Esophagus squamous epithelium (tissue), 5 donors: ENCODE measurements at regions not wholly inside any gene's neighbourhood (a gene's known extent, or its start where the extent isn't known, plus 50 kb on each side); places are given as distances from the start of the nearest gene placed in this dataset.
"Not testable (repeated sequence)": the region's sequence is repeated elsewhere in the genome, so short reads cannot be mapped to it uniquely, and the experiment has no call there.

ENCODE experiments used
- DNase-seq: peaks from one replicate; lab custom pipeline; 2025; lab: John Stamatoyannopoulos, UW
- H3K27ac ChIP-seq, 4 donors: fragments of 200-600 bp; sonication (generic); one replicate each; pipeline ENCODE4 v1.5.1; 2016 to 2019; ENCODE audit warnings: mild to moderate bottlenecking in 1 of 4
- H3K27me3 ChIP-seq, 4 donors: fragments of 200-600 bp; sonication (generic); 1 replicate in 3 of 4; 2 replicates in 1 of 4; pipeline versions ENCODE4 v1.5.1 to v1.6.0; 2017 to 2021; ENCODE audit warnings: antibody characterized with exemption in 1 of 4
- H3K36me3 ChIP-seq, 3 donors: fragments of 200-600 bp; sonication (generic); one replicate each; pipeline ENCODE4 v1.5.1; 2016 to 2019
- H3K4me1 ChIP-seq, 3 donors: fragments of 200-600 bp; sonication (generic); one replicate each; pipeline ENCODE4 v1.5.1; 2017 to 2019
- H3K4me3 ChIP-seq, 4 donors: fragments of 200-600 bp; sonication (generic); 1 replicate in 3 of 4; 2 replicates in 1 of 4; pipeline ENCODE4 v1.5.1; 2016 to 2019; ENCODE audit warnings: mild to moderate bottlenecking in 2 of 4, moderate library complexity in 1 of 4
- H3K9me3 ChIP-seq, 3 donors: fragments of 200-600 bp; sonication (generic); one replicate each; pipeline ENCODE4 v1.5.1; 2016 to 2019
- CTCF ChIP-seq, 6 experiments: fragments of 450-650 bp in 4 of 6; fragments of 200-600 bp in 2 of 6; sonication (generic) in 2 of 6; IDR thresholded peaks; one replicate each; pipeline ENCODE4 v1.5.1; 2016 to 2019; ENCODE audit warnings: antibody characterized with exemption in 6 of 6, mild to moderate bottlenecking in 4 of 6, moderate library complexity in 4 of 6
- POLR2A ChIP-seq, 4 donors: fragments of 450-650 bp; IDR thresholded peaks; one replicate each; pipeline ENCODE4 v1.6.1; 2017; ENCODE audit warnings: antibody characterized with exemption in 4 of 4, mild to moderate bottlenecking in 4 of 4, moderate library complexity in 3 of 4
- WGBS, 2 donors: methylation state at CpG; one replicate each; pipeline ENCODE4 v1.1.5; 2018; 5-methylcytosine and 5-hydroxymethylcytosine counted together
- intact Hi-C: fragments of 100-400 bp; cut with DNase I; formaldehyde crosslinking; loops from one replicate; pipeline ENCODE4 v1.15.0; 2022
- donor health status: DM: yes; HTN: yes; CAD: no.

DNA sequence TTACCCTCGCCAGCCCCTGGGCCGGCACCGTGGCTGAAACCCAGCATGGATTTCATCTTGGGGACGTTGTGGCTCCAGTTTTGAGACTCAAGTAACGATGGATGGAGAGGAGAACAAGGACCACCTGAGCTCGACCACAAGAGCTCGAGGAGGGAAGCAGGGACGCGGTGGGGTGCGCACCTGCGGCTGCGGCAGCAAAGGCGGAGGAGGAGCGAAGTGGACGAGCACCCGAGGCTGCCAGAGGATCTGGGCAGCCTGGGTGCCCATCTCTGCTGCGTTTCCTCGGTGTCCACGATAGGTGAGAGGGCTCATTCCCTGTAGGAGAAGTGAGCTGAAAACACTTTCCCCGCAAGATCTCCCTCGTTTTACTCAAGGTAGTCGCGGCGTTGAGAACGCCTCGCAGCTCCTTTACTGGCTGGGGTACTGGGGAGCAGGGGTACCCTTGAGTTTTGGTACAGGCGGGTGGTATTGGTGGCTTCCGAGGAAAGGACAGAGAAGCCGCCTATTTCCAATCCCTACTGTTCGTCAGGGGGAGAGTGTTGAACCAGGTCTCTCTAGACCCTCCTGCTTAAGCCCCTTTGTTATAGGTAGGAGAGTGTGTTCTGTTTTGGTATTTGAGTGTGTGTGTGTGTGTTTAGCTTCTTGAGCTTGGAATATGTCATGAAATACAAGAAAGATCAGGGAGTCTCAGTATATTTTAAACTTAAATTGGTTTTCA lies 137.7 kb downstream of the TRIM27 start:
- Histone ChIP-seq H3K27ac (no peak overlapping the region), H3K4me1 (peaks cover 0 to 23% (median 0%) of the 10 kb centered on the region in 3 donors), H3K36me3 (no peaks in the 10 kb centered on the region), H3K27me3 (peaks cover 6 to 100% (median 56%) of the 10 kb centered on the region in 4 donors), H3K4me3 (no peak overlapping the region), H3K9me3 (peaks cover 0 to 4% (median 0%) of the 10 kb centered on the region in 3 donors)
- intact Hi-C loops, result no loop called here
- 1 to 10% methylated on average over 18 to 30 of the region's 30 CpGs for WGBS, 2 donors
- no peak for DNase-seq
- TF ChIP-seq POLR2A (IDR thresholded peaks at IDR 0.05) (no peak), CTCF (IDR thresholded peaks at IDR 0.05) (no peak)

DNA sequence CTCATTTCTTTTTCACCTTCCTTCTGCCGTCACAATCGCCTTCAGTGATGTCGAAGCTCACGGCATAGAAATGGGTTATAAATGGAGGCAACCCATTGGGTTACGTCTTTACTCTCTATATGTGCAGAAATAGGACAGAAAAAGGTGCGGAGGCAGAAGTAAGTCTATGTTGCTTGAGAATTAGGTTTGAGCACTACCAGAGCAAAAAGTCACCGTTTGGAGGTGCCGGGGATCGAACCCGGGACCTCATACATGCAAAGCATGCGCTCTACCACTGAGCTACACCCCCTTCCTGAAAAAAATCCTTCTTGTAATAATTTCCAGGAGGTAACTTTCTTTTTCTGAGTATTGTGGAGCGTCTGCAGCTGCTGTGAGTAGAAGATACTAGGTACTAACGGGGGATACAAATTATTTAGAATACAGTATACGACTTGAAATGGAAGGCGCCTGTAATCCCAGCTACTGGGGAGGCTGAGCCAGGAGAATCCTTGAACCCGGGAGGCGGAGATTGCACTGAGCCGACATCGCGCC lies 134.2 kb downstream of the TRIM27 start:
- H3K4me3 ChIP-seq, result peak overlapping the region in 2 of 4 donors; percentile 16 to 46
- no peak overlapping the region for H3K27ac ChIP-seq
- TF ChIP-seq CTCF (IDR thresholded peaks at IDR 0.05), result no peak
- no peak for TF ChIP-seq POLR2A (IDR thresholded peaks at IDR 0.05)
- peaks cover 0 to 23% (median 0%) of the 10 kb centered on the region in 3 donors for H3K4me1 ChIP-seq
- H3K27me3 ChIP-seq, result peaks cover 0 to 100% (median 50%) of the 10 kb centered on the region in 4 donors
- intact Hi-C loops, result no loop called here
- H3K36me3 ChIP-seq, result no peaks in the 10 kb centered on the region
- DNase-seq, result no peak
- H3K9me3 ChIP-seq, result peaks cover 0 to 6% (median 4%) of the 10 kb centered on the region in 3 donors
- 9 to 14% methylated on average over 16 to 20 of the region's 20 CpGs for WGBS, 2 donors

DNA sequence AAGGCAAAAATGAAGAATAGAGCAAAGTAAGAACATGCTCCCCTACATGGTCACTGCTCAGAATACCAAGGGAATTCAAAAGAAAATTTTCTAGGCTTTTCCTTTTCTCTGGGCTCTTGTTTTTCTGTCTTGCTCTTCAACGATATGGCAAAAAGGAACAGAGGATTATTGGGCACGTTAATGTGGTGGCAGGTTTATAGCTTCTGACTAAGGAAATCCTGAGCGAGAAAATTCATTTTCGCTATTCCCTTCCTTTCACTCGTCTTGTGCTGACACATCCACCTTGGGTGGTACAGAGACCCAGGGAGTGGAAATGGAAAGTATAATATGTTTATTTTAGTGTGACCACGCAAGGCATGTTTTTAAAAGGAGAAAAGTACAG lies 132.8 kb downstream of the TRIM27 start:
- intact Hi-C loops, result no loop called here
- WGBS, 2 donors, result 22 to 33% methylated on average over 6 of the region's 6 CpGs

DNA sequence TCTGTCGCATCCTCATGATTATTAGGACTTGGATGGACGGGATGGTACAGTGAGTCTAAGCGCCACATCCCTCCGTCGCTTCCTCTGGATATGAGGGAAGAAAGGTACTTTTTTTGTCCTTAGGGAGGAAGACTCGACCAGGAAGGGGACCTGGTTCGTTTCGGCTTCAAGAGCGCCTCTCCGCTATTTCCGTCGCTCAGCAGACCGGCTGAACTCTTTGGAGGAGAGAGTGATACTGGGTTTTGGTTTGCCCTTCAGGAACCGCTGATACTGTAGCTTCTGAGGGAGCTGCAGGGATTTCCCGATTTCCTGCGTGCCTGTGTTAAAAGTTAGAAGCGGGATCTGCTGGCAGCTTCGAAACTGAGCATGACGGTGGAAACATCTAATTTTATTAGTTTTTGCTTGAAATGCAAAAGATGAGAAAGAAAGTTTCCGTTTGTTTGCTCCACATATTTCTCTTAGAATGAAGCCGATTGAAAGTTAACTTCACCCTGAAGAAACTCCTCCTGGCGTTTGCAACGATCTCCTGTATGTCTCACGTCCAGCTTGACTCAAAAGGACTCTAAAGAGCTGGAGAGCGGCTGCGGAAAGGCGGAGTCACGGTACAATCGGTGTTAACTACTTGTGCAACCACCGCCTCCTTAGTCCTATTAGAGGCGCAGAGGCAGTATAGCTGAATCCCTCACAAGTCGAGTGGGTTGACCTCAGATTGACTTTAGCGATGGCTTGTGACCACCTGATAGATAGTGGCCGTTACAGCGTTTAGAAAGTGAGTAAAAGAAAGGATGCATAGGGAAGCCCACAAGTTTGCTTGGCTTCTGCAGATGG lies 129.4 kb downstream of the TRIM27 start:
- Histone ChIP-seq H3K9me3 (peaks cover 0 to 6% (median 0%) of the 10 kb centered on the region in 3 donors), H3K27me3 (peaks cover 0 to 95% (median 36%) of the 10 kb centered on the region in 4 donors), H3K4me1 (peaks cover 0 to 16% (median 0%) of the 10 kb centered on the region in 3 donors), H3K4me3 (peak overlapping the region in 1 of 4 donors; percentile 20), H3K36me3 (no peaks in the 10 kb centered on the region), H3K27ac (no peak overlapping the region)
- DNase-seq, result no peak
- TF ChIP-seq CTCF (IDR thresholded peaks at IDR 0.05), result no peak
- TF ChIP-seq POLR2A (IDR thresholded peaks at IDR 0.05), result no peak
- intact Hi-C loops, result loop anchor here (2.0 kb wide), 1 partner anchor 20 kb away; no protein-coding TSS in a partner anchor
- 5 to 8% methylated on average over 30 to 35 of the region's 35 CpGs for WGBS, 2 donors

More for the DNA sequence above, 132.8 kb downstream of the TRIM27 start:
- Histone ChIP-seq H3K27me3 (peaks cover 0 to 100% (median 46%) of the 10 kb centered on the region in 4 donors), H3K27ac (no peak overlapping the region), H3K4me1 (peaks cover 0 to 23% (median 0%) of the 10 kb centered on the region in 3 donors), H3K4me3 (no peak overlapping the region), H3K9me3 (peaks cover 0 to 6% (median 0%) of the 10 kb centered on the region in 3 donors), H3K36me3 (no peaks in the 10 kb centered on the region)
- no peak for DNase-seq
- TF ChIP-seq CTCF (IDR thresholded peaks at IDR 0.05), result no peak
- no peak for TF ChIP-seq POLR2A (IDR thresholded peaks at IDR 0.05)

- peaks cover 0 to 95% (median 7%) of the 10 kb centered on the region in 4 donors for H3K27me3 ChIP-seq
- H3K4me1 ChIP-seq, H3K27ac ChIP-seq, H3K36me3 ChIP-seq, H3K4me3 ChIP-seq, H3K9me3 ChIP-seq, DNase-seq, intact Hi-C loops: not testable (repeated sequence)
- 75 to 77% methylated on average over 4 of the region's 4 CpGs for WGBS, 2 donors
These were observed 123.1 kb downstream of the TRIM27 start for GRCh38 chr6:28800647-28801046.
